Caco-2 (cell line): ENCODE measurements at regions not wholly inside any gene's neighbourhood (a gene's known extent, or its start where the extent isn't known, plus 50 kb on each side); places are given as distances from the start of the nearest gene placed in this dataset.

Source experiments
- BruUV-seq: library from RNA; stranded (reverse); fragments of 400-500 nt; replicated peaks from 2 replicates; lab custom pipeline; 2021; lab: Mats Ljungman, UMichigan
- CTCF ChIA-PET: fragments of 300-600 bp; sonication (Branson Sonifier 250); formaldehyde crosslinking; loops from one replicate; lab custom pipeline; 2022; ENCODE audit warnings: antibody characterized with exemption; lab: Charles Lee
- POLR2A ChIA-PET: fragments of 300-600 bp; sonication (Branson Sonifier 250); formaldehyde crosslinking; loops from one replicate; lab custom pipeline; 2022; ENCODE audit warnings: antibody characterized with exemption; lab: Charles Lee
- DNase-seq, 2 experiments: peaks; one replicate each; pipeline versions ENCODE4 v3.0.0 to v3.0.0-alpha.2; 2020 to 2022
- H3K27me3 ChIP-seq: replicated peaks from 2 replicates; pipeline ENCODE4 v1.6.0; 2011; ENCODE audit warnings: low read length; ENCODE audit not compliant: control insufficient read depth, insufficient read depth
- H3K36me3 ChIP-seq: 2 replicates; pipeline ENCODE4 v1.5.1; 2011; ENCODE audit warnings: low read length; ENCODE audit not compliant: control insufficient read depth, insufficient read depth
- H3K4me1 ChIP-seq: fragments of 250-450 bp; sonication (Bioruptor Pico); 2 replicates; pipeline ENCODE4 v1.5.1; 2020; ENCODE audit warnings: mild to moderate bottlenecking
- H3K4me3 ChIP-seq: 2 replicates; pipeline ENCODE4 v1.5.1; 2011; ENCODE audit warnings: low read depth, mild to moderate bottlenecking, control low read depth, low read length
- H3K9me3 ChIP-seq: fragments of 250-450 bp; sonication (Bioruptor Pico); 2 replicates; pipeline ENCODE4 v1.5.1; 2020; ENCODE audit warnings: mild to moderate bottlenecking, moderate library complexity
- H3K27ac Mint-ChIP-seq: one replicate; pipeline ENCODE4 v1.8.0; 2022; ENCODE audit warnings: mixed read lengths; ENCODE audit not compliant: unreplicated experiment
- H3K27me3 Mint-ChIP-seq: one replicate; pipeline ENCODE4 v1.8.0; 2022; ENCODE audit warnings: mixed read lengths; ENCODE audit not compliant: insufficient read depth, unreplicated experiment
- H3K36me3 Mint-ChIP-seq: one replicate; pipeline ENCODE4 v1.8.0; 2022; ENCODE audit warnings: mild to moderate bottlenecking, mixed read lengths; ENCODE audit not compliant: insufficient read depth, unreplicated experiment
- H3K4me1 Mint-ChIP-seq: one replicate; pipeline ENCODE4 v1.8.0; 2022; ENCODE audit warnings: low read depth, mixed read lengths; ENCODE audit not compliant: unreplicated experiment
- H3K4me3 Mint-ChIP-seq: one replicate; pipeline ENCODE4 v1.8.0; 2022; ENCODE audit warnings: mild to moderate bottlenecking, moderate library complexity, mixed read lengths; ENCODE audit not compliant: unreplicated experiment
- H3K9me3 Mint-ChIP-seq: one replicate; pipeline ENCODE4 v1.8.0; 2022; ENCODE audit warnings: mixed read lengths; ENCODE audit not compliant: unreplicated experiment
- intact Hi-C: fragments of 100-400 bp; cut with micrococcal nuclease; formaldehyde crosslinking; loops from one replicate; pipeline ENCODE4 v1.10.0; 2022; ENCODE audit not compliant: unreplicated experiment
- TF ChIP-seq, protein P1 (sequence below), 2 experiments: fragments of 200-600 bp in 1 of 2; IDR thresholded peaks; 1 replicate in 1 of 2; 2 replicates in 1 of 2; pipeline versions ENCODE4 v1.5.1 to v1.8.0; 2011 to 2022; ENCODE audit warnings: antibody characterized with exemption in 1 of 2, control low read depth in 1 of 2, inconsistent platforms in 1 of 2, low read depth in 1 of 2, low read length in 1 of 2, mild to moderate bottlenecking in 1 of 2, moderate library complexity in 1 of 2; ENCODE audit not compliant: insufficient read depth in 1 of 2, severe bottlenecking in 1 of 2, unreplicated experiment in 1 of 2

DNA sequence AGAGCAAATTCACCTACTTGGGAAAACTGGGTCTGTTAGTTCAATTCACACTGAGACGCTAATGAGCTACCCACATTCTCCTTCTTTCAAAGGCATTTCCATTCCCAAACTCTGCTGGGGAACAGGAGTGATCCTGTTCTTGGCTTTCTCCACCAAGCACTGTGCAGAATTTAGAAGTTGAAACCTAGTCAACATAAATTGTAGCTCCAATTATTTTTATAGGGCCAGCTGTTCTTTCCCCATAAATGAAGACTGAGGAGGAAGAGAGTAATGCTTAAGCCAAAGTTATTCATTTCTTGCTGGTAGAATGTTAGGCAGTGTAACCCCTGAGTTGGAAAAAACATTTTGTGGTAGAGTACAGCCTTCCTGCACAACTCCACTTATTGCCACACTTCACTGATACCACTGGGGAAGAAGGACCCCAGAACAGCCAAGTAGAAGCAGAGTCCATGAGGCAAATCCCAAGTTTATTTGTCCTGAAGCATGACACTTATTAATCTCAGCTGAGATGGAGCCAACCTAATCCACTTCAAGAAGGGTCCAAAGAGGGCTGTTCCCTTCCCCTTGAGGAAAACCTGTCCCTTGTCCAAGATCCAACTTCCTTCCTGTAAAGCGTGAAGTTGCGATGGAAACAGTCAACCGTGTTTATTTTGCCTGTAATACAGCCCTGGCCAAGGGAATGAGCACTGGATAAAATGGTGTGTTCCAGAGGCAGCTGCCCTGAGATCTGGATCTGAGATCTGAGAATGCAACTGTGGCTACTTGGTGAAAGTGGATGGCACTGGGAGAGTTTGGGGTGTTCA lies 151.8 kb downstream of the TBX5 start:
- TF ChIP-seq, protein P1, sequence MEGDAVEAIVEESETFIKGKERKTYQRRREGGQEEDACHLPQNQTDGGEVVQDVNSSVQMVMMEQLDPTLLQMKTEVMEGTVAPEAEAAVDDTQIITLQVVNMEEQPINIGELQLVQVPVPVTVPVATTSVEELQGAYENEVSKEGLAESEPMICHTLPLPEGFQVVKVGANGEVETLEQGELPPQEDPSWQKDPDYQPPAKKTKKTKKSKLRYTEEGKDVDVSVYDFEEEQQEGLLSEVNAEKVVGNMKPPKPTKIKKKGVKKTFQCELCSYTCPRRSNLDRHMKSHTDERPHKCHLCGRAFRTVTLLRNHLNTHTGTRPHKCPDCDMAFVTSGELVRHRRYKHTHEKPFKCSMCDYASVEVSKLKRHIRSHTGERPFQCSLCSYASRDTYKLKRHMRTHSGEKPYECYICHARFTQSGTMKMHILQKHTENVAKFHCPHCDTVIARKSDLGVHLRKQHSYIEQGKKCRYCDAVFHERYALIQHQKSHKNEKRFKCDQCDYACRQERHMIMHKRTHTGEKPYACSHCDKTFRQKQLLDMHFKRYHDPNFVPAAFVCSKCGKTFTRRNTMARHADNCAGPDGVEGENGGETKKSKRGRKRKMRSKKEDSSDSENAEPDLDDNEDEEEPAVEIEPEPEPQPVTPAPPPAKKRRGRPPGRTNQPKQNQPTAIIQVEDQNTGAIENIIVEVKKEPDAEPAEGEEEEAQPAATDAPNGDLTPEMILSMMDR (IDR thresholded peaks at IDR 0.05; ENCODE audit: insufficient read depth in 1 of 2, low read depth in 1 of 2, low read length in 1 of 2, severe bottlenecking in 1 of 2, unreplicated experiment in 1 of 2), result no peak
- no peaks in the 10 kb centered on the region; the same call in 1 of the 2 replicates for H3K27me3 ChIP-seq
- no peak overlapping the region for H3K4me3 ChIP-seq
- ChIA-PET POLR2A (no interaction called here), CTCF (no interaction called here)
- Mint-ChIP-seq H3K36me3 (no peaks in the 10 kb centered on the region), H3K27ac (no peak overlapping the region), H3K4me1 (no peaks in the 10 kb centered on the region), H3K9me3 (no peaks in the 10 kb centered on the region), H3K4me3 (no peak overlapping the region), H3K27me3 (peaks cover 9% of the 10 kb centered on the region)
- no peak for DNase-seq
- no peaks in the 10 kb centered on the region for H3K4me1 ChIP-seq
- intact Hi-C loops, result no loop called here
- no TSS peak for BruUV-seq
- no peaks in the 10 kb centered on the region for H3K9me3 ChIP-seq
- no peaks in the 10 kb centered on the region for H3K36me3 ChIP-seq

DNA sequence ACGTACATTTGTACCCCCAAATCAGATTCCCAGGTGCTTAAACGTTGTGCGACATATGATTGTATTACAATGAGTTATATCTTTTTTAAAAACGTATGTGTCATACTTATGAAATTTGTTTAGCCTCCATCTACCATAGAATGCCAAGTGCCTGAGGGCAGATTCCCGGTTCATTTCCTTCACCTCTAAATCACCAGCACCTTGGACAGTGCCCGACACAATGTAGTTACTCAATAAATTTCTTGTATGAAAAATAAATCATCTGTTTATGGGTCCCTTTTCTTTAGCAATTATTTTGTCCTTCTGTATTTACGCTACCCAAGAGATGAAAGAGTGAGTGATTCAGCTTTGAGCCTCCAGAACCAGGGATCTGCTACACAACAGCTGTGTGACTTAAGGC lies 157.4 kb downstream of the TBX5 start:
- intact Hi-C loops, result loop anchor here (10.0 kb wide), 1 partner anchor 226 kb away; no protein-coding TSS in a partner anchor
- H3K36me3 Mint-ChIP-seq, result no peaks in the 10 kb centered on the region
- peaks cover 6% of the 10 kb centered on the region for H3K4me1 Mint-ChIP-seq
- Histone ChIP-seq H3K9me3 (no peaks in the 10 kb centered on the region), H3K27me3 (no peaks in the 10 kb centered on the region; the same call in 1 of the 2 replicates), H3K36me3 (no peaks in the 10 kb centered on the region), H3K4me1 (no peaks in the 10 kb centered on the region), H3K4me3 (no peak overlapping the region)
- no TSS peak for BruUV-seq
- peaks cover 18% of the 10 kb centered on the region for H3K27me3 Mint-ChIP-seq
- no peak overlapping the region for H3K4me3 Mint-ChIP-seq
- H3K27ac Mint-ChIP-seq, result no peak overlapping the region
- no peaks in the 10 kb centered on the region for H3K9me3 Mint-ChIP-seq
- POLR2A ChIA-PET, result no interaction called here
- CTCF ChIA-PET, result no interaction called here
- DNase-seq, result no peak
- TF ChIP-seq, protein P1 (IDR thresholded peaks at IDR 0.05; ENCODE audit: insufficient read depth in 1 of 2, low read depth in 1 of 2, low read length in 1 of 2, severe bottlenecking in 1 of 2, unreplicated experiment in 1 of 2), result no peak

DNA sequence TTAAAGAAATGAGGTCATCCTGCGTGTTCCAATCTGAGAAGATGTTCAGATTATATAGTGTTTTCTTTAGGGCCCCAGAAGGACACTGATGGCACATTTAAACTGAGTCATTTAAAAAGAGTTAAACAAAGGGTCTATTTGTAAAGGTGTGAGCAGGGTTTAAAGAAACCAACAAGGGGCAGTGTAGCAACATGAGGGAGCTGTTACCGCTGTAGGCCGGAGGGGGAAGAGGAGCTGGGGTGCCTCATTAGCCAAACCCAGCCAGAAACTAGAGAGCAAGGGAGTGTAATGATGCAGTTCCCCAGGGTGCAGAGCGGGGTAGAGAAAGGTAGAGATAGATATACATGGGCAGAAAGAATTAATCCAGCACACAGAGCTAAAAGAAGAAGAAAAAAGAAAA lies 160.4 kb downstream of the TBX5 start:
- Mint-ChIP-seq H3K36me3 (no peaks in the 10 kb centered on the region), H3K4me3 (no peak overlapping the region), H3K9me3 (no peaks in the 10 kb centered on the region), H3K4me1 (peaks cover 6% of the 10 kb centered on the region), H3K27me3 (peaks cover 14% of the 10 kb centered on the region), H3K27ac (no peak overlapping the region)
- POLR2A ChIA-PET, result no interaction called here
- no TSS peak for BruUV-seq
- Histone ChIP-seq H3K9me3 (no peaks in the 10 kb centered on the region), H3K4me3 (no peak overlapping the region), H3K36me3 (no peaks in the 10 kb centered on the region), H3K4me1 (no peaks in the 10 kb centered on the region), H3K27me3 (no peaks in the 10 kb centered on the region)
- intact Hi-C loops, result loop anchor here (10.0 kb wide), 1 partner anchor 229 kb away; no protein-coding TSS in a partner anchor
- CTCF ChIA-PET, result interaction anchor here (0.6 kb wide), 1 partner anchor 263 kb away, joined by 3 read pairs; no protein-coding TSS in a partner anchor
- TF ChIP-seq, protein P1 (IDR thresholded peaks at IDR 0.05; ENCODE audit: insufficient read depth in 1 of 2, low read depth in 1 of 2, low read length in 1 of 2, severe bottlenecking in 1 of 2, unreplicated experiment in 1 of 2), result no peak
- peak in 1 of 2 experiments; percentile 5 for DNase-seq
